Endothelial cell of umbilical vein (primary cell): ENCODE measurements at regions not wholly inside any gene's neighbourhood (a gene's known extent, or its start where the extent isn't known, plus 50 kb on each side); places are given as distances from the start of the nearest gene placed in this dataset.

Experiments
- BruUV-seq: library from RNA; stranded (reverse); fragments of 400-500 nt; replicated peaks from 2 replicates; lab custom pipeline; 2021; lab: Mats Ljungman, UMichigan
- CTCF ChIA-PET: fragments of 300-600, 350-600 bp; sonication (Branson Sonifier 250); formaldehyde crosslinking; loops from one replicate; lab custom pipeline; 2021; ENCODE audit warnings: antibody characterized with exemption, inconsistent platforms; lab: Charles Lee
- POLR2A ChIA-PET: fragments of 300-600, 350-600 bp; sonication (Branson Sonifier 250); formaldehyde crosslinking; loops from one replicate; lab custom pipeline; 2021; ENCODE audit warnings: antibody characterized with exemption, inconsistent platforms; lab: Charles Lee
- DNase-seq: peaks from one replicate; pipeline ENCODE4 v3.0.0-alpha.2; 2011; ENCODE audit warnings: low read depth, low spot score
- FAIRE-seq: peaks from 2 replicates; lab custom pipeline; 2011; peaks lifted over from hg19 to GRCh38; lab: Jason Lieb, UNC
- H2AFZ ChIP-seq: 2 replicates; pipeline ENCODE4 v1.6.0; 2012; ENCODE audit warnings: low read depth, low read length, control low read depth, inconsistent platforms
- H3K27ac ChIP-seq: 2 replicates; pipeline ENCODE4 v1.5.1; 2011; ENCODE audit warnings: low read depth, mild to moderate bottlenecking, control low read depth, low read length, moderate library complexity; ENCODE audit not compliant: insufficient read depth
- H3K27me3 ChIP-seq, 2 experiments: 2 replicates each; pipeline versions ENCODE4 v1.6.0 to v1.6.1; 2011; ENCODE audit warnings: low read length in 2 of 2, mixed read lengths in 1 of 2; ENCODE audit not compliant: control insufficient read depth in 2 of 2, insufficient read depth in 2 of 2
- H3K36me3 ChIP-seq, 2 experiments: 2 replicates in 1 of 2; 3 replicates in 1 of 2; pipeline ENCODE4 v1.5.1; 2011; ENCODE audit warnings: low read length in 2 of 2, mild to moderate bottlenecking in 1 of 2, moderate library complexity in 1 of 2; ENCODE audit not compliant: control insufficient read depth in 2 of 2, insufficient read depth in 2 of 2; ENCODE audit errors: extremely low read depth in 1 of 2
- H3K4me1 ChIP-seq: 3 replicates; pipeline ENCODE4 v1.5.1; 2011; ENCODE audit warnings: mild to moderate bottlenecking, low read length; ENCODE audit not compliant: control insufficient read depth, insufficient read depth; ENCODE audit errors: extremely low read depth
- H3K4me2 ChIP-seq: 2 replicates; pipeline ENCODE4 v1.6.1; 2011; ENCODE audit warnings: low read length, control low read depth, mixed read lengths; ENCODE audit not compliant: insufficient read depth
- H3K4me3 ChIP-seq, 3 experiments: fragments of 200-600 bp in 1 of 3; sonication (generic), shearing (Covaris generic) in 1 of 3; replicated peaks in 1 of 3; 2 replicates each; pipeline ENCODE4 v1.5.1; 2011 to 2016; ENCODE audit warnings: control low read depth in 3 of 3, low read length in 3 of 3, mild to moderate bottlenecking in 2 of 3, inconsistent platforms in 1 of 3, low read depth in 1 of 3, moderate library complexity in 1 of 3; ENCODE audit not compliant: insufficient read depth in 1 of 3
- H3K79me2 ChIP-seq: 2 replicates; pipeline ENCODE4 v1.6.0; 2012; ENCODE audit warnings: low read length, inconsistent platforms; ENCODE audit not compliant: control insufficient read depth, insufficient read depth
- H3K9ac ChIP-seq: replicated peaks from 2 replicates; pipeline ENCODE3; 2011; ENCODE audit warnings: low read length, control low read depth; ENCODE audit not compliant: insufficient read depth; ENCODE audit errors: extremely low read depth
- H3K9me1 ChIP-seq: replicated peaks from 3 replicates; pipeline ENCODE4 v1.6.0; 2011; ENCODE audit warnings: mild to moderate bottlenecking, low read length; ENCODE audit not compliant: control insufficient read depth, insufficient read depth; ENCODE audit errors: extremely low read depth
- H3K9me3 ChIP-seq: replicated peaks from 2 replicates; pipeline ENCODE4 v1.5.1; 2012; ENCODE audit warnings: low read length, inconsistent platforms; ENCODE audit not compliant: control insufficient read depth, insufficient read depth
- H4K20me1 ChIP-seq: replicated peaks from 2 replicates; pipeline ENCODE3; 2011; ENCODE audit warnings: mild to moderate bottlenecking, low read length; ENCODE audit not compliant: control insufficient read depth, insufficient read depth; ENCODE audit errors: extremely low read depth
- CTCF ChIP-seq, 2 donors: IDR thresholded peaks; 1 replicate in 1 of 2; 2 replicates in 1 of 2; pipeline ENCODE4 v1.5.1; 2011; ENCODE audit warnings: low read length in 2 of 2, mild to moderate bottlenecking in 2 of 2, moderate library complexity in 2 of 2, control low read depth in 1 of 2, inconsistent platforms in 1 of 2, low read depth in 1 of 2; ENCODE audit not compliant: insufficient read depth in 1 of 2; ENCODE audit errors: extremely low read depth in 1 of 2
- EZH2 ChIP-seq: IDR thresholded peaks from 2 replicates; pipeline ENCODE4 v1.6.1; 2012; ENCODE audit warnings: borderline replicate concordance, low read depth, mild to moderate bottlenecking, moderate library complexity, low read length, inconsistent platforms; ENCODE audit not compliant: severe bottlenecking
- FOS ChIP-seq: IDR thresholded peaks from 2 replicates; pipeline ENCODE4 v1.6.1; 2011; ENCODE audit warnings: mild to moderate bottlenecking, low read length, moderate library complexity, borderline replicate concordance; ENCODE audit not compliant: insufficient read depth
- GATA2 ChIP-seq: IDR thresholded peaks from 2 replicates; pipeline ENCODE4 v1.7.0; 2011; ENCODE audit warnings: low read depth, mild to moderate bottlenecking, moderate library complexity, mixed read lengths, low read length; ENCODE audit not compliant: insufficient read length, insufficient read depth
- JUN ChIP-seq: IDR thresholded peaks from 2 replicates; pipeline ENCODE4 v1.6.1; 2011; ENCODE audit warnings: borderline replicate concordance, low read depth; ENCODE audit not compliant: insufficient read length, insufficient read depth
- MYC ChIP-seq: IDR thresholded peaks from one replicate; pipeline ENCODE4 v1.6.1; 2011; ENCODE audit warnings: mild to moderate bottlenecking, low read depth, low read length
- POLR2A ChIP-seq: IDR thresholded peaks from 2 replicates; pipeline ENCODE4 v1.6.1; 2012; ENCODE audit warnings: low read depth, mild to moderate bottlenecking, control low read depth, low read length
- POLR2AphosphoS5 ChIP-seq: IDR thresholded peaks from 2 replicates; pipeline ENCODE4 v1.6.1; 2012; ENCODE audit warnings: low read depth, mild to moderate bottlenecking, control low read depth, low read length, moderate library complexity; ENCODE audit not compliant: insufficient read depth
- dilution Hi-C: fragments of 300-500 bp; cut with MboI; formaldehyde crosslinking; loops from one replicate; pipeline ENCODE4 v1.15.0; 2019; ENCODE audit warnings: low sequenced_read_pairs; ENCODE audit not compliant: extremely low pct_ligation_motif_present
- intact Hi-C: fragments of 100-400 bp; cut with micrococcal nuclease; formaldehyde crosslinking; loops from one replicate; pipeline ENCODE4 v1.10.0; 2022
- TF ChIP-seq, protein P1 (sequence below): IDR thresholded peaks from 2 replicates; pipeline ENCODE4 v1.6.1; 2011; ENCODE audit not compliant: insufficient read depth, insufficient read length

- ChIA-PET CTCF (interaction anchor here (0.9 to 1.0 kb wide), 3 partner anchors 8 to 18 kb away, joined by 3 read pairs; no protein-coding TSS in a partner anchor), POLR2A (no interaction called here)
- DNase-seq (no peak), FAIRE-seq (no peak)
- Histone ChIP-seq H3K36me3 (no peaks in the 10 kb centered on the region), H3K4me1 (no peaks in the 10 kb centered on the region), H2AFZ (no peak overlapping the region), H3K9me1 (no peaks in the 10 kb centered on the region), H3K9me3 (peaks cover 10% of the 10 kb centered on the region), H3K27ac (no peak overlapping the region), H3K4me3 (no peak overlapping the region), H3K27me3 (no peaks in the 10 kb centered on the region), H3K79me2 (no peaks in the 10 kb centered on the region), H4K20me1 (no peaks in the 10 kb centered on the region), H3K9ac (no peak overlapping the region), H3K4me2 (no peak overlapping the region)
- intact Hi-C loops (no loop called here), dilution Hi-C loops (no loop called here)
- BruUV-seq, result no TSS peak
- TF ChIP-seq GATA2 (no peak), CTCF (IDR thresholded peaks at IDR 0.05; ENCODE audit: extremely low read depth in 1 of 2, insufficient read depth in 1 of 2, low read depth in 1 of 2, low read length in 2 of 2) (no peak), POLR2AphosphoS5 (no peak), POLR2A (no peak), MYC (no peak), JUN (no peak), FOS (no peak), EZH2 (no peak)
- TF ChIP-seq, protein P1, sequence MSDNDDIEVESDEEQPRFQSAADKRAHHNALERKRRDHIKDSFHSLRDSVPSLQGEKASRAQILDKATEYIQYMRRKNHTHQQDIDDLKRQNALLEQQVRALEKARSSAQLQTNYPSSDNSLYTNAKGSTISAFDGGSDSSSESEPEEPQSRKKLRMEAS, result no peak
Measured at GRCh38 chr1:219347921-219348391, 174.3 kb downstream of the LYPLAL1 start.
